ENCODE measurements at regions not wholly inside any gene's neighbourhood (a gene's known extent, or its start where the extent isn't known, plus 50 kb on each side); places are given as distances from the start of the nearest gene placed in this dataset.

- TF ChIP-seq POLR2AphosphoS5 (IDR thresholded peaks at IDR 0.05) (no peak), CTCF (IDR thresholded peaks at IDR 0.05) (no peak)
Observed at GRCh38 chrX:124230655-124231450, 101.6 kb upstream of the TEX13D start.
